ENCODE measurements at regions not wholly inside any gene's neighbourhood (a gene's known extent, or its start where the extent isn't known, plus 50 kb on each side); places are given as distances from the start of the nearest gene placed in this dataset.

DNA sequence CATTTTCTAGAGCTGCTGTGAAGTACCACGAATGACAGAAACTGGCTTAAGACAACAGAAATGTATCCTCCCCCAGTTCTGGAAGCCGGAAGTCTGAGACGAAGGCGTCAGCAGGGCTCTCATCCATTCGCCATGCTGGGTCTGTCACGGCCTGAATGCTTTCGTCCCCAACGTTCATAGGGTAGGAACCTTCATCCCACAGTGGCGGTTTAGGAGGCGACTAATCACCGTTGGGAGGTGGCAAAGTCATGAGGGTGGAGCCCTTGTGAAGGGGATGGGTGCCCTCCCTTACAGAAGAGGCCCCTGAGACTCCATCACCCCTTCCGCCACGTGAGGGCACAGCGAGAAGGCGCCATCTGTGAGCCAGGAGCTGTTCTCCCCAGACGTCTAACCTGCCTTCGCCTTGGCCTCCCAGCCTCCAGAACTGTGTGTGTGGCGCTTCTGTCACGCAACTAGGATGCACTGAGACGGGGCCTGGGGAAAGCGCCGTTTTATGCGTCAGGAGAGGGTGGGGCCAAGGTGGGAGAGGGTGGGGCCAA is 250.3 kb downstream of the TTLL2 start:
- Histone ChIP-seq H3K4me3 (ENCODE audit: low read depth, low read length) (no peak overlapping the region), H3K27me3 (replicated peaks) (no peaks in the 10 kb centered on the region), H3K36me3 (replicated peaks) (no peaks in the 10 kb centered on the region), H3K27ac (no peak overlapping the region)
- in situ Hi-C loops (cut with HindIII; ENCODE audit: low pct_ligation_motif_present, low sequenced_read_pairs) = no loop called here
- DNase-seq = no peak
- TF ChIP-seq, protein P1, sequence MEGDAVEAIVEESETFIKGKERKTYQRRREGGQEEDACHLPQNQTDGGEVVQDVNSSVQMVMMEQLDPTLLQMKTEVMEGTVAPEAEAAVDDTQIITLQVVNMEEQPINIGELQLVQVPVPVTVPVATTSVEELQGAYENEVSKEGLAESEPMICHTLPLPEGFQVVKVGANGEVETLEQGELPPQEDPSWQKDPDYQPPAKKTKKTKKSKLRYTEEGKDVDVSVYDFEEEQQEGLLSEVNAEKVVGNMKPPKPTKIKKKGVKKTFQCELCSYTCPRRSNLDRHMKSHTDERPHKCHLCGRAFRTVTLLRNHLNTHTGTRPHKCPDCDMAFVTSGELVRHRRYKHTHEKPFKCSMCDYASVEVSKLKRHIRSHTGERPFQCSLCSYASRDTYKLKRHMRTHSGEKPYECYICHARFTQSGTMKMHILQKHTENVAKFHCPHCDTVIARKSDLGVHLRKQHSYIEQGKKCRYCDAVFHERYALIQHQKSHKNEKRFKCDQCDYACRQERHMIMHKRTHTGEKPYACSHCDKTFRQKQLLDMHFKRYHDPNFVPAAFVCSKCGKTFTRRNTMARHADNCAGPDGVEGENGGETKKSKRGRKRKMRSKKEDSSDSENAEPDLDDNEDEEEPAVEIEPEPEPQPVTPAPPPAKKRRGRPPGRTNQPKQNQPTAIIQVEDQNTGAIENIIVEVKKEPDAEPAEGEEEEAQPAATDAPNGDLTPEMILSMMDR (IDR thresholded peaks at IDR 0.05; ENCODE audit: low read depth, low read length, missing control alignments) = no peak

DNA sequence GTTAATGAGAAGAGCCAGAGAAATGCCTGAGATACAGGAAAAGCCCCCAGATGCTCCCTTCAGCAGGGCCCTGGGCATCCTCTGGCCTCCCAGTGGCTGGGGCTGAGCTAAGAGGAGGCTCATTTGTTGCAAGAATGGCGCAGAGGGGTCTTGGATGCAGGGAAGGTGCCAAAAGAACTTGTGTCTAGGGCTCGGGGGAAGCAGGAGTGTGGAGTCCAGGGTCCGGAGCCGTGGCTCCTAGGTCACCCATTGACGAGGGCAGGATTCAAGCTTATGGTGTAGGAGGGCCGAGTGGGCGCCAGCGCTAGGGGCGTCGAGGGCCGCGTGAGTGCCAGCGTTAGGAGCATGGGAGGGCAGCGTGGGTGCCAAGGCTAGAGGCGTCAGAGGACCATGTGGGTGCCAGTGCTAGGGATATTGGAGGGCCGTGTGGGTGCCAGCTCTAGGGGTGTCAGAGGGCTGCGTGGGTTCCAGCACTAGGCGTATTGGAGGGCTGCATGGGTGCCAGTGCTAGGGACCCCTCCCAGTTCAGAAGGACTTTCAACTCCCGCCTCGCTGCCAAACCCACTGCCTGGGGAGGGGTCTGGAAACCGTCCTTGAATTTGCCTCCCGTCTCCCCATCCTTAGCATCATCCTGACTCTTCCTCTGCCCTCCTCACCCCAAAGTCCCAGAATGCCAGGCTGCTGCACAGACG is 250.5 kb upstream of the AFDN start:
- in situ Hi-C loops (cut with HindIII; ENCODE audit: low pct_ligation_motif_present, low sequenced_read_pairs) = no loop called here
- TF ChIP-seq, protein P1 (IDR thresholded peaks at IDR 0.05; ENCODE audit: low read depth, low read length, missing control alignments) = no peak

DNA sequence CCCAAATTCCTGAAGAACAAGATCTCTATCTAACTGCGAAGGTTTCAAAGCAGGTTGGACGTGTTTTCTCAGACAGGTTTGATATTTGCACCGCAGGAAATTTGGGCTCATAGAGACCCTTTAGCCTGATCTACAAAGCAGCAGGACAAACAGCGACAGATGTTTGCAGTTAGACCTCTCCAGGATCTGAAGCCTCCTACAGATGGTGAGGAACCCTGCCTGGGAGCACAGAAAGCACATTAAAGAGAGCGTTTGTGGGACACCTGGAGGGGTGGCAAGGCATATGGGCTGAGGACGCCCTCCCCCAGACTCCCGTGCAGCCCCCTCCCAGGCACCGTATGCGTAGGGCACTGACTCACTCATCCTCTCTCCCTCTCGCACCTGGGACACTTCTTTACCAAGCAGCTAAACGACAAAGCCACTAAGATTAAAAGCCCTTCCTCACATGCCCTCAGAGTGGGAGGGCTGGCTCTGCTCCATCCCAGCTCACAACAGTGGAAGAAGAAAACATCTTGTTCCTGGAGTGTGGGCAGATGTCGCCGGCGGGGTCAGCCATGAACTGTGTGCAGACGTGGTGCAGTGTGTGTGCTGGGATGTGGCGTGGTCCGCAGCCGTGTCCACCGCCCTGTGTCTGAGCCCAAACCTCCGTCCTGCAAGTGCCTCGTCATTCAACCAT is 249.7 kb upstream of the AFDN start:
- TF ChIP-seq, protein P1 (IDR thresholded peaks at IDR 0.05; ENCODE audit: low read depth, low read length, missing control alignments) = no peak
- in situ Hi-C loops (cut with HindIII; ENCODE audit: low pct_ligation_motif_present, low sequenced_read_pairs) = no loop called here
- no peak overlapping the region for H3K27ac ChIP-seq

More for the DNA sequence above, 250.5 kb upstream of the AFDN start:
- H3K4me3 ChIP-seq (ENCODE audit: low read depth, low read length) = no peak overlapping the region
- H3K36me3 ChIP-seq (replicated peaks) = no peaks in the 10 kb centered on the region
- no peak overlapping the region for H3K27ac ChIP-seq
- H3K27me3 ChIP-seq (replicated peaks) = no peaks in the 10 kb centered on the region
- no peak for DNase-seq

DNA sequence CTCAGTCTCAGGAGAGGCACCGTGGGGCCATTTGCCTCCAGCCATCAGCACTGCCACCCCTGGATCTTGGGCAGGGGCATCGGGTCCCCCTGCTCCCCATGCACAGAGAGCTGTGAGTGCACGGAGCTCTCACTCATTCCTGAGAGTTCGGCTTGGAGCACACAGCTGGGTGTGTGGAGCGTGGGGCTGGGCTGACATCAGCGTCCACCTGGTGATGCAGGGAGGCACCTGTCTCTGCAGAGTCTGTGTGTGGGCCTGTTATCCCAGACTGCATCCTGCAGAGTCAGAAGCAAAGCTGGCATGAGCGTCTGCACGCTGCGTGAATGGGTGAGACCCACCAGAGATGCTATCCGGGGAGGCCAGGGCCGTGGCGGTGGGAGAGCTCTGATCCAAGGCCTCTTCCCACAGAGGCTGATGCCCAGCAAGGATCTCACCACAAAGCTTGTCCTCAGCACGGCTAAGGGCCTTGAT is 248.8 kb upstream of the AFDN start:
- DNase-seq = no peak

More for the DNA sequence above, 249.7 kb upstream of the AFDN start:
- Histone ChIP-seq H3K27me3 (replicated peaks) (no peaks in the 10 kb centered on the region), H3K4me3 (ENCODE audit: low read depth, low read length) (no peak overlapping the region), H3K36me3 (replicated peaks) (no peaks in the 10 kb centered on the region)
- no peak for DNase-seq

DNA sequence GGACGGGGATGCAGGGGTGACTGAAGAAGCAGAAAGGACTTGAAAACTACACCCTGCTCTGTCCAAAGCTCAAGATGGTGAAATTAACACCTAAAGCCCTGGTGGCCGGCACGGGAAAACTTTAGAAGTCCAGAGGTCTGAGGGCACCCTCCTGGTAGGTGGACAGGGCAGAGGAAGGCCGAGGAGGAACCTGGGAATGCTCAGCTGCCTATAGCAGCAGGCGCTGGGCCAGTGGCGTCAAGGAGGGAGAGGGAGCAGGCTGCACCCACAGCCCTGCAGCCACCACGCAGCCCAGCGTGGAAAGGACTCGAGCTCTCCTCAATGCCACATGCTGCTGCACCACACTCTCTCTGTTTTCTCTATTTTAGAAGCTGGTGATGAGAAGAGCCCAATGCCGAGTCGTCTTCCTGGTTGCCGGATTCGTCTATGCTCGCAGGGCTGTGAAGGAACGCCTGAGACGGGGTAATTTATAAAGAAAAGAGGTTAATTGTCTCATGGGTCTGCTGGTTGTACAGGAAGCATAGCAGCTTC is 248.3 kb upstream of the AFDN start:
- no peaks in the 10 kb centered on the region for H3K27me3 ChIP-seq (replicated peaks)
- no peak overlapping the region for H3K27ac ChIP-seq
- no peaks in the 10 kb centered on the region for H3K36me3 ChIP-seq (replicated peaks)
- TF ChIP-seq, protein P1 (IDR thresholded peaks at IDR 0.05; ENCODE audit: low read depth, low read length, missing control alignments) = no peak
- in situ Hi-C loops (cut with HindIII; ENCODE audit: low pct_ligation_motif_present, low sequenced_read_pairs) = no loop called here
- no peak for DNase-seq
- no peak overlapping the region for H3K4me3 ChIP-seq (ENCODE audit: low read depth, low read length)

More for the DNA sequence above, 248.8 kb upstream of the AFDN start:
- TF ChIP-seq, protein P1 (IDR thresholded peaks at IDR 0.05; ENCODE audit: low read depth, low read length, missing control alignments) = no peak
- Histone ChIP-seq H3K36me3 (replicated peaks) (no peaks in the 10 kb centered on the region), H3K27me3 (replicated peaks) (no peaks in the 10 kb centered on the region), H3K4me3 (ENCODE audit: low read depth, low read length) (no peak overlapping the region), H3K27ac (no peak overlapping the region)
- in situ Hi-C loops (cut with HindIII; ENCODE audit: low pct_ligation_motif_present, low sequenced_read_pairs) = no loop called here

Measured in brain microvascular endothelial cell (primary cell).